Breast epithelium (tissue), 3 donors: ENCODE measurements at regions not wholly inside any gene's neighbourhood (a gene's known extent, or its start where the extent isn't known, plus 50 kb on each side); places are given as distances from the start of the nearest gene placed in this dataset.

ENCODE experiments used
- CTCF ChIP-seq, 3 donors: fragments of 450-650 bp; IDR thresholded peaks; one replicate each; pipeline ENCODE4 v1.5.1; 2016 to 2017; ENCODE audit warnings: antibody characterized with exemption in 3 of 3, mild to moderate bottlenecking in 3 of 3, moderate library complexity in 3 of 3
- POLR2A ChIP-seq: fragments of 450-650 bp; IDR thresholded peaks from one replicate; pipeline ENCODE4 v1.6.1; 2016; ENCODE audit warnings: antibody characterized with exemption, mild to moderate bottlenecking, moderate library complexity

- no peak for TF ChIP-seq POLR2A
- TF ChIP-seq CTCF (IDR thresholded peaks at IDR 0.05): no peak
Measured at GRCh38 chr2:65901756-65902155, 469.4 kb upstream of the SPRED2 start.
